ENCODE measurements at regions not wholly inside any gene's neighbourhood (a gene's known extent, or its start where the extent isn't known, plus 50 kb on each side); places are given as distances from the start of the nearest gene placed in this dataset.

GRCh38 chr7:19437446-19437845 is 271.4 kb downstream of the POLR1F start:
- no peak for DNase-seq

- no peak for DNase-seq
Observed at GRCh38 chr7:19427944-19428343, 280.9 kb downstream of the POLR1F start.

GRCh38 chr7:19421861-19422260 is 276.6 kb upstream of the FERD3L start:
- DNase-seq: no peak

GRCh38 chr7:19417231-19417630 is 272.0 kb upstream of the FERD3L start:
- DNase-seq: no peak

GRCh38 chr7:19415123-19415522 is 269.9 kb upstream of the FERD3L start:
- no peak for DNase-seq

- no peak for DNase-seq
Observed at GRCh38 chr7:19413443-19413965, 268.3 kb upstream of the FERD3L start.

GRCh38 chr7:19410691-19411090 is 265.5 kb upstream of the FERD3L start:
- no peak for DNase-seq

GRCh38 chr7:19410106-19410505 is 264.9 kb upstream of the FERD3L start:
- DNase-seq: no peak

GRCh38 chr7:19408706-19409220 is 263.5 kb upstream of the FERD3L start:
- no peak for DNase-seq

- DNase-seq: no peak
Observed at GRCh38 chr7:19407270-19407669, 262.0 kb upstream of the FERD3L start.

- no peak for DNase-seq
Observed at GRCh38 chr7:19405541-19405940, 260.3 kb upstream of the FERD3L start.

GRCh38 chr7:19404912-19405329 is 259.7 kb upstream of the FERD3L start:
- peak in 1 of 2 experiments; percentile 1 for DNase-seq

GRCh38 chr7:19403691-19404090 is 258.5 kb upstream of the FERD3L start:
- no peak for DNase-seq

- no peak for DNase-seq
Observed at GRCh38 chr7:19401461-19401860, 256.2 kb upstream of the FERD3L start.

GRCh38 chr7:19400758-19401254 is 255.6 kb upstream of the FERD3L start:
- DNase-seq: no peak

- DNase-seq: peak; percentile 0 to 12
Observed at GRCh38 chr7:19397911-19398310, 252.7 kb upstream of the FERD3L start.

- no peak for DNase-seq
Observed at GRCh38 chr7:19392246-19392645, 247.0 kb upstream of the FERD3L start.

- no peak for DNase-seq
Observed at GRCh38 chr7:19390795-19391194, 245.6 kb upstream of the FERD3L start.

- DNase-seq: no peak
Observed at GRCh38 chr7:19381321-19381720, 236.1 kb upstream of the FERD3L start.

GRCh38 chr7:19378345-19378714 is 233.1 kb upstream of the FERD3L start:
- no peak for DNase-seq

GRCh38 chr7:19377611-19378344 is 232.6 kb upstream of the FERD3L start:
- DNase-seq: no peak

GRCh38 chr7:19376538-19376937 is 231.3 kb upstream of the FERD3L start:
- peak; percentile 18 to 26 for DNase-seq

- DNase-seq: no peak
Observed at GRCh38 chr7:19375976-19376375, 230.8 kb upstream of the FERD3L start.

GRCh38 chr7:19373334-19373733 is 228.1 kb upstream of the FERD3L start:
- DNase-seq: no peak

GRCh38 chr7:19369806-19370205 is 224.6 kb upstream of the FERD3L start:
- no peak for DNase-seq

Measured in Kasumi-1 (cell line).